Heart left ventricle (tissue), 13 donors: ENCODE measurements at regions not wholly inside any gene's neighbourhood (a gene's known extent, or its start where the extent isn't known, plus 50 kb on each side); places are given as distances from the start of the nearest gene placed in this dataset.

ENCODE experiments used
- CTCF ChIP-seq, 12 donors: fragments of 200-600 bp; sonication (generic) in 4 of 12; IDR thresholded peaks; one replicate each; pipeline versions ENCODE4 v1.5.0 to v1.8.0; 2018 to 2022; ENCODE audit warnings: antibody characterized with exemption in 12 of 12, mild to moderate bottlenecking in 5 of 12
- POLR2A ChIP-seq, 2 donors: fragments of 450-650 bp; IDR thresholded peaks; one replicate each; pipeline ENCODE4 v1.6.1; 2017; ENCODE audit warnings: antibody characterized with exemption in 2 of 2, mild to moderate bottlenecking in 2 of 2, moderate library complexity in 2 of 2
- donor health status: ischemic (EF 13 %, LVEDD 7.1; RV severe dilation, severe dysfunction).
- donor health status: DM: no; HTN: yes; CAD: no.
- donor health status: DM: no; HTN: no; CAD: no.
- donor health status: ischemic (EF 25% LVEDD 6.9; RV normal size, moderate dysfunction).
- donor health status: ischemic (EF 25% LVEDD 5.7; RV mildly dilated, moderate dysfunction).
- donor health status: ischemic (EF 35%, LVEDD 5.7; RV mildly dilated, moderate dysfunction).
- donor health status: nonischemic (EF 11% LVEDD 7.7; RV severe dilation, severe dysfunction).
- donor health status: DM: yes; HTN: yes; CAD: no.
- donor health status: PGD.
- donor health status: ischemic (EF 29% LVEDD 5.4; RV normal size, mild dysfunction).
- donor health status: nonischemic (EF 23%, LVEDD 6.1; RV moderate dilation, normal function).

GRCh38 chr18:14914771-14915170, 166.8 kb downstream of the ANKRD30B start:
- TF ChIP-seq CTCF (IDR thresholded peaks at IDR 0.05) (no peak), POLR2A (IDR thresholded peaks at IDR 0.05) (no peak)
